ENCODE measurements at regions not wholly inside any gene's neighbourhood (a gene's known extent, or its start where the extent isn't known, plus 50 kb on each side); places are given as distances from the start of the nearest gene placed in this dataset.

DNA sequence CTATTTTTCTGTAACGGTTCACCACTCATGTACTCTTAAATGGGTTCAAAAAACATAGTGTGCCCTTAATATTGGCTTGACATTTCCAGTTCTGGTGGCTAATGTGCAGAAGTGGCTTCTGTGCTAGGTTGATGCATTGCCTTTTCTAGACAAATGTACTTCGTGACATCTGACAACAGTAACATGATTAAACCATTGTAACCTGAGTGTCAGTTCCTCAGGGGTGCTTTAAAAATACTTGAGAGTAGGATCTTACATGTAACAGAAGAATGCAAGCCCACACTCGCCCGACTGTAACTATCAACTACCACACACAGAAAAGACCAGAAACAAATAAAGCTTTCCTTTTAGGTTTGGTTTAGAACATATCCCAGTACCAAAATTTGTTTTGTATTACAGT is 393.4 kb upstream of the NFE2L3 start:
- H3K4me1 ChIP-seq (ENCODE audit: insufficient read depth, low read length, poor library complexity, severe bottlenecking) = no peaks in the 10 kb centered on the region
- no peaks in the 10 kb centered on the region for H3K36me3 ChIP-seq (ENCODE audit: insufficient read depth, low read length)
- H4K20me1 ChIP-seq (ENCODE audit: insufficient read depth, low read length) = no peaks in the 10 kb centered on the region
- intact Hi-C loops (cut with micrococcal nuclease; ENCODE audit: unreplicated experiment) = no loop called here
- no TSS peak for BruUV-seq (replicated peaks)
- H3K9me3 ChIP-seq (ENCODE audit: low read length) = 0 out of 2 replicates have a peak, but pooled peaks cover 4% of the 10 kb centered on the region
- H3K4me3 ChIP-seq (ENCODE audit: low read depth, low read length, poor library complexity, severe bottlenecking) = no peak overlapping the region
- CTCF ChIA-PET (ENCODE audit: unreplicated experiment) = no interaction called here
- H2AFZ ChIP-seq (ENCODE audit: low read length) = no peak overlapping the region
- TF ChIP-seq, protein P1, sequence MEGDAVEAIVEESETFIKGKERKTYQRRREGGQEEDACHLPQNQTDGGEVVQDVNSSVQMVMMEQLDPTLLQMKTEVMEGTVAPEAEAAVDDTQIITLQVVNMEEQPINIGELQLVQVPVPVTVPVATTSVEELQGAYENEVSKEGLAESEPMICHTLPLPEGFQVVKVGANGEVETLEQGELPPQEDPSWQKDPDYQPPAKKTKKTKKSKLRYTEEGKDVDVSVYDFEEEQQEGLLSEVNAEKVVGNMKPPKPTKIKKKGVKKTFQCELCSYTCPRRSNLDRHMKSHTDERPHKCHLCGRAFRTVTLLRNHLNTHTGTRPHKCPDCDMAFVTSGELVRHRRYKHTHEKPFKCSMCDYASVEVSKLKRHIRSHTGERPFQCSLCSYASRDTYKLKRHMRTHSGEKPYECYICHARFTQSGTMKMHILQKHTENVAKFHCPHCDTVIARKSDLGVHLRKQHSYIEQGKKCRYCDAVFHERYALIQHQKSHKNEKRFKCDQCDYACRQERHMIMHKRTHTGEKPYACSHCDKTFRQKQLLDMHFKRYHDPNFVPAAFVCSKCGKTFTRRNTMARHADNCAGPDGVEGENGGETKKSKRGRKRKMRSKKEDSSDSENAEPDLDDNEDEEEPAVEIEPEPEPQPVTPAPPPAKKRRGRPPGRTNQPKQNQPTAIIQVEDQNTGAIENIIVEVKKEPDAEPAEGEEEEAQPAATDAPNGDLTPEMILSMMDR (conservative IDR thresholded peaks at IDR 0.05; ENCODE audit: low read length) = no peak
- H3K79me2 ChIP-seq (ENCODE audit: insufficient read depth, low read depth, low read length) = no peaks in the 10 kb centered on the region
- H3K27ac ChIP-seq (ENCODE audit: low read depth, low read length, poor library complexity, severe bottlenecking) = no peak overlapping the region
- no peaks in the 10 kb centered on the region for H3K9me2 ChIP-seq (ENCODE audit: insufficient read depth, low read length)
- no peak for DNase-seq (ENCODE audit: low spot score)
- no peak overlapping the region for H3K4me2 ChIP-seq (ENCODE audit: low read length)
- POLR2A ChIA-PET = interaction anchor here (0.5 kb wide), 1 partner anchor 1701 kb away, joined by 3 read pairs; no protein-coding TSS in a partner anchor

DNA sequence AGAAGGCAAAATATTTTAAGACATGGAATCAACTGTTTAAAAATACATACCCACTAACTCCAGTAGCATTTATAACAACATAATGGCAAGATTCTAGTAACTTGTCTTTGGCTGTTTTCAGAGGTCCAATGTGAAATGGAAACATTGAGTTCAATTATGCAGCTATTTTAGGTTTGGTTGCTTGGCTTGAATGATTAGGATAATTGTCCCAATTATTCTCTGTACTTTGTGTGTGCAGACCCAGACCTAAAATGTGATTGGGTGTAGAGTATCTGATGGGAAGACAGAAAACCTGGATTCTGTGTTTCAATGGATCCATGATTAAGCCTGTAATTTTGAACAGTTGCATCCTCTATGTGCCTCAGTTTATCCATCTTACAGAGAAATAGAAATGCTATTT is 392.7 kb upstream of the NFE2L3 start:
- ChIA-PET POLR2A (interaction anchor here (0.5 to 1.0 kb wide), 2 partner anchors 64 to 1700 kb away, joined by 3 read pairs; no protein-coding TSS in a partner anchor), CTCF (ENCODE audit: unreplicated experiment) (no interaction called here)
- no TSS peak for BruUV-seq (replicated peaks)
- Histone ChIP-seq H3K36me3 (ENCODE audit: insufficient read depth, low read length) (no peaks in the 10 kb centered on the region), H3K4me2 (ENCODE audit: low read length) (no peak overlapping the region), H2AFZ (ENCODE audit: low read length) (no peak overlapping the region), H3K79me2 (ENCODE audit: insufficient read depth, low read depth, low read length) (no peaks in the 10 kb centered on the region), H3K27ac (ENCODE audit: low read depth, low read length, poor library complexity, severe bottlenecking) (no peak overlapping the region), H3K4me1 (ENCODE audit: insufficient read depth, low read length, poor library complexity, severe bottlenecking) (no peaks in the 10 kb centered on the region), H3K9me2 (ENCODE audit: insufficient read depth, low read length) (no peaks in the 10 kb centered on the region), H3K4me3 (ENCODE audit: low read depth, low read length, poor library complexity, severe bottlenecking) (no peak overlapping the region), H3K9me3 (ENCODE audit: low read length) (0 out of 2 replicates have a peak, but pooled peaks cover 4% of the 10 kb centered on the region), H4K20me1 (ENCODE audit: insufficient read depth, low read length) (no peaks in the 10 kb centered on the region)
- no peak for DNase-seq (ENCODE audit: low spot score)
- TF ChIP-seq EZH2phosphoT487 (IDR thresholded peaks at IDR 0.05; ENCODE audit: borderline replicate concordance, low read depth, low read length) = no peak
- TF ChIP-seq, protein P1 (conservative IDR thresholded peaks at IDR 0.05; ENCODE audit: low read length) = no peak
- intact Hi-C loops (cut with micrococcal nuclease; ENCODE audit: unreplicated experiment) = no loop called here

DNA sequence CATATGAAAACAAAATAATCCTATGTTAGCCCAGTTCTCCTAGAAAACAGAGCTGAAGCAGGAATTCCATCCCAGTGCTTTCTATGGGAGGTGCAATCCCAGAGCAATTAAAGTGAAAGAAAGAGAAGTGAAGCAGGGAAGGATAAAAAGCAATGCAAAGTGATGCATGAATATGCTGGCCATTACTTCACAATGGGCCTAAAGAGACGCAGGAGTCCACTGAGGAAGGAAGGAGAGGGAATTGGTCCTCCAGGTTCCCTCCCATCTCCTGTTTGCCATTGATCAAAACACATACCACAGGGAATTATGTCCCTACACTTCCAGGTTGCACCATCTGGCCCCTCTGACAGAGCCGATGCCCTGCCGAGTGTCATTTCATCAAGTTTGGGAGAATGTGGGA is 392.2 kb upstream of the NFE2L3 start:
- CTCF ChIA-PET (ENCODE audit: unreplicated experiment) = no interaction called here
- H3K79me2 ChIP-seq (ENCODE audit: insufficient read depth, low read depth, low read length) = no peaks in the 10 kb centered on the region
- no TSS peak for BruUV-seq (replicated peaks)
- 0 out of 2 replicates have a peak, but pooled peaks cover 4% of the 10 kb centered on the region for H3K9me3 ChIP-seq (ENCODE audit: low read length)
- no peaks in the 10 kb centered on the region for H3K9me2 ChIP-seq (ENCODE audit: insufficient read depth, low read length)
- POLR2A ChIA-PET = interaction anchor here (1.0 kb wide), 1 partner anchor 63 kb away, joined by 3 read pairs; no protein-coding TSS in a partner anchor
- no peak overlapping the region for H3K4me3 ChIP-seq (ENCODE audit: low read depth, low read length, poor library complexity, severe bottlenecking)
- intact Hi-C loops (cut with micrococcal nuclease; ENCODE audit: unreplicated experiment) = no loop called here
- H3K4me1 ChIP-seq (ENCODE audit: insufficient read depth, low read length, poor library complexity, severe bottlenecking) = no peaks in the 10 kb centered on the region
- H2AFZ ChIP-seq (ENCODE audit: low read length) = no peak overlapping the region
- no peak overlapping the region for H3K27ac ChIP-seq (ENCODE audit: low read depth, low read length, poor library complexity, severe bottlenecking)
- TF ChIP-seq, protein P1 (conservative IDR thresholded peaks at IDR 0.05; ENCODE audit: low read length) = no peak
- TF ChIP-seq EZH2phosphoT487 (IDR thresholded peaks at IDR 0.05; ENCODE audit: borderline replicate concordance, low read depth, low read length) = no peak
- H4K20me1 ChIP-seq (ENCODE audit: insufficient read depth, low read length) = no peaks in the 10 kb centered on the region
- DNase-seq (ENCODE audit: low spot score) = no peak
- no peak overlapping the region for H3K4me2 ChIP-seq (ENCODE audit: low read length)
- no peaks in the 10 kb centered on the region for H3K36me3 ChIP-seq (ENCODE audit: insufficient read depth, low read length)

Data from OCI-LY7 (cell line).